ENCODE measurements at regions not wholly inside any gene's neighbourhood (a gene's known extent, or its start where the extent isn't known, plus 50 kb on each side); places are given as distances from the start of the nearest gene placed in this dataset.

DNA sequence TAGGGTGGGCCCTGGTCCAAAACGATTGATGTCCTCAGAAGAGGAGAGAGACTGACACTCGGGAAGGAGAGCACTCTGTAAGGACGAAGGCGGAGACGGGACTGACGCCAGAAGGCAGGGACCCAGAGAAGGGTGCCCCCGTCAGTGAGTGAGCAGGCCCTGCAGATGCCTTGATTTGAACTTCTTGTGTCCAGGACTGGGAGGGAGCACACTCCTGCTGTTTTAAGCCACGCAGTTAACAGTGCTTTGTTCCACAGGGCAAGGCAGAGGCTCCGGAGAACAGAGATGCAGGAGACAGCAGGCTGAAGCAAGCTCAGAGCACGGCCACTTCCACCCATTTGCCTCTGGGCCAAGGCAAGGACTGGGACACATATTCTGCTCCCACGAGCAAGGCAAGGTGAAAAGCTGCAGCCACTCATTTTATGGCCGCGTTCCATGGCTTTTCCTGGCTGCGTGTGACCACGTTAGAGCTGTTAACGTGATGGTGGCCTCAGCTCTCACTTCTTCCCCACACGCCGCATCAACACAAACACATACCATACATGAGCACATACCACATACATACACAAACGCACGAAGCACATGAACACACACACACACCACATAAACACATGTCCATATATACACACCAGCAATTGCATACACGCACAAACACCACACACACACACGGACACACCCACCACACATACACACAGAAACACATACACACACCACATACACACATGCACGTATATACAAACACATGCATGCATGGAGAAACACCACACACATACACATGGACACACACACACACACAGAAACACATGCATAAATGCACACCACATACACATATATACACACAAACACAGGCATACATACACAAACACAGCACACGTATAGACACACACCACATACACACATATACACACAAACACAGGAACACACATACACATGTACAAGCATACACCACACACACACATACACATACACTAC lies 521.0 kb upstream of the MYT1L start:
- no peak for DNase-seq (ENCODE audit: low spot score in 2 of 2)
- TF ChIP-seq, protein P1, sequence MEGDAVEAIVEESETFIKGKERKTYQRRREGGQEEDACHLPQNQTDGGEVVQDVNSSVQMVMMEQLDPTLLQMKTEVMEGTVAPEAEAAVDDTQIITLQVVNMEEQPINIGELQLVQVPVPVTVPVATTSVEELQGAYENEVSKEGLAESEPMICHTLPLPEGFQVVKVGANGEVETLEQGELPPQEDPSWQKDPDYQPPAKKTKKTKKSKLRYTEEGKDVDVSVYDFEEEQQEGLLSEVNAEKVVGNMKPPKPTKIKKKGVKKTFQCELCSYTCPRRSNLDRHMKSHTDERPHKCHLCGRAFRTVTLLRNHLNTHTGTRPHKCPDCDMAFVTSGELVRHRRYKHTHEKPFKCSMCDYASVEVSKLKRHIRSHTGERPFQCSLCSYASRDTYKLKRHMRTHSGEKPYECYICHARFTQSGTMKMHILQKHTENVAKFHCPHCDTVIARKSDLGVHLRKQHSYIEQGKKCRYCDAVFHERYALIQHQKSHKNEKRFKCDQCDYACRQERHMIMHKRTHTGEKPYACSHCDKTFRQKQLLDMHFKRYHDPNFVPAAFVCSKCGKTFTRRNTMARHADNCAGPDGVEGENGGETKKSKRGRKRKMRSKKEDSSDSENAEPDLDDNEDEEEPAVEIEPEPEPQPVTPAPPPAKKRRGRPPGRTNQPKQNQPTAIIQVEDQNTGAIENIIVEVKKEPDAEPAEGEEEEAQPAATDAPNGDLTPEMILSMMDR (IDR thresholded peaks at IDR 0.05): peak in 1 of 3 donors; percentile 23
- TF ChIP-seq POLR2A (IDR thresholded peaks at IDR 0.05): no peak
- intact Hi-C loops (cut with DNase I; ENCODE audit: low total_unique reads): no loop called here
- H3K4me3 ChIP-seq (ENCODE audit: low read depth, poor library complexity, severe bottlenecking): no peak overlapping the region
- 63 to 64% methylated on average over 24 of the region's 24 CpGs for WGBS, 2 donors

DNA sequence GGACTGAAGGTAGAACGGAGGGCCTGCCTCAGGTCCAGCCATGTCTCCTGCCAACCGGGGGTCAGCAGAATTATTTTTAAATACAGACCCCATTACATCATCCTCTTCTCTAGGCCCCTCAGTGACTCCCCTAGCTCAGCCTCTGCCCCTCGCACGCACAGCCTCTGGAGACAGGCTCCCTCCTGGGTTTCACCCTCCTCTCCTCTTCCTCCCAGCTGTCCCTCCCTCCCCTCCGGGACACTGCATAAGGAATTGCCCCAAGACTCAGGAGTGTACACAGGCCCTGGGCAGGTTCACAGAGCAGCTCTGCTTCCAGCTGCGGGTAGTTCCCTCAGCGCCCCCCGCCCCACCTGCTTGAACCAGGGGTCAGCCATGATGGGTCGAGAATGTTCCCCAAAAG lies 520.2 kb upstream of the MYT1L start:
- TF ChIP-seq, protein P1 (IDR thresholded peaks at IDR 0.05): no peak
- TF ChIP-seq POLR2A (IDR thresholded peaks at IDR 0.05): no peak
- no peak for DNase-seq (ENCODE audit: low spot score in 2 of 2)
- H3K4me3 ChIP-seq (ENCODE audit: low read depth, poor library complexity, severe bottlenecking): no peak overlapping the region
- WGBS, 2 donors: 77 to 83% methylated on average over 9 of the region's 9 CpGs
- intact Hi-C loops (cut with DNase I; ENCODE audit: low total_unique reads): no loop called here

DNA sequence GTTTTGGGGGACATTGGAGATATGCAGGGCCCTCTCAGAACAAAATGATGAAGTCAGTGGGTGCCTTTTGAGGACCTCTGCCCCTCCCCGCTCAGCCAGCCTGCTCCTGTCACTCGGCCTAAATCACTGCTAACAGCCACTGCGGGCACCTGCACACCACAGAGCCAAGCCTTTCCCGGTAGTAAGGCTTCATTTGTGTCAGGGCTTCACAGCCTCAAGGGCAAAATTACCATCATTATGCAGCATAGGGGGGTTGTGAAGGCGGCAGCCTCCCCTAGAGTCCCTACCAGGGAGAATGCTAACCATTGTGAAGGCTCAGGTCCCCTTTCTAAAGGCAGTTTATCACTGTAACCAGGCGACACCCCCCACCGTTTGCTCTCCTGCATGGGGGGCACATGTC lies 519.8 kb upstream of the MYT1L start:
- 79 to 87% methylated on average over 6 to 7 of the region's 7 CpGs for WGBS, 2 donors
- no peak overlapping the region for H3K4me3 ChIP-seq (ENCODE audit: low read depth, poor library complexity, severe bottlenecking)
- intact Hi-C loops (cut with DNase I; ENCODE audit: low total_unique reads): no loop called here
- TF ChIP-seq, protein P1 (IDR thresholded peaks at IDR 0.05): no peak
- TF ChIP-seq POLR2A (IDR thresholded peaks at IDR 0.05): no peak
- DNase-seq (ENCODE audit: low spot score in 2 of 2): no peak

DNA sequence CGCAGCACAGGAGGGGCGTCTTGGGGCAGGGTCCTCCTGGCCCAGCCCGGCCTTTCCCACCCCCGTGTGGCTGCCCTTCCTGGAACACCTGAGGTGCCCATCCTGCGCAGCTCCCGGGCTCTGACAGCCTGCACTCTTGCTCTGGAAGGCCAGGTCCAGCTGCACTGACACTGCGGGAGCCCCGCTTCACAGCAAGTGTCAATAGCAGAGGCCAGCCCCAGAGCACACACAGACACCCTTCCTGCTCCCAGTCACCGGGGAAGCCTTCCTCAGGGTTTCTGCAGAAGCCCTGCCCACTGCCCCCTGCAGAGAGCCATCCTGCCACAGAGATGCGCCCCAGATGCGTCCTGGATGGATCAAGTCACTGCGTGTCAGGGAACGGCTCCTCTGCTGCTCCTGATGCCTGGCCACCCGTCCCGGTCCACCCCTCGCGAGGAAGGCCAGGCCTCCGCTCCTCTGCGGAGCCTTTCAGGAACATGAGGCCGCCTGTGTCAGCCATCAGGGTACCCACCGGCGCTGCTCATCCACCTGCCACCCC lies 519.2 kb upstream of the MYT1L start:
- DNase-seq (ENCODE audit: low spot score in 2 of 2): no peak
- intact Hi-C loops (cut with DNase I; ENCODE audit: low total_unique reads): no loop called here
- 95 to 96% methylated on average over 14 to 17 of the region's 22 CpGs for WGBS, 2 donors
- no peak overlapping the region for H3K4me3 ChIP-seq (ENCODE audit: low read depth, poor library complexity, severe bottlenecking)
- no peak for TF ChIP-seq POLR2A (IDR thresholded peaks at IDR 0.05)
- TF ChIP-seq, protein P1 (IDR thresholded peaks at IDR 0.05): no peak

DNA sequence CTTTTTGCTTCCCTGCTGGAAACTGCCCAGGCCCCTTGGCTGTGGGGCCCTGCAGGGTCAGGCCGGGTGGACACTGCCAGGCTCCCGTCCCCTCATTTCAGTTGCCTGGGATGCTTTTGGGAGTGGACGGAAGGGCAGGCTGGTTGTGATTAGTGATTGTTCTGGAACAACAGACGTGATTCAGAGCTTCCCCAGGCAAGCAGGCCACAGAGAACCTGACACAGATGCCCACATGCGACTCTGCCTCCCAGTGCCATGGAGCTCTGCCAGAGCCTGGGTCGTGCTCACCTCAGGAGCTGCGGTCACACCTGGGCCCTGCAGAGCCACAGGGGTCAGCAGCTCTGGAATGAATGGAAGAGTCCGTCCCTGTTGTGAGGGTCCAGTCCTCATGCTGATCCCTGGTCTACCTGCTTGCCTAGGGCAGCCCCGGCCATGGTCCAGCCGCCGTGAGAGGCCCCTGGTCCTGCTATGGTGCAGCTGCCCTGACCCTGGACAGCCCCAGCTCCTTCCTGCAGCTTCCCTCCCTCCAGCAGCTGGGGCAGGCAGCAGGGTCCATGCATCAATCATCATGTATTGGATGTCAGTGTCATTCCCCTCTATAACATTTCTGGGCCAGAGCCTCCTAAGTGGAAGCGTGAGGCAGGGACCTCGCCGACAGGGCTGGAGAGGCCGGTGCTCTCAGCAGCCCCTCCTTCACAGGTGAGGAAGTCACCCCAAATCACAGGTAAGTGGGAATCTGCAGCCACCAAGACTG lies 518.6 kb upstream of the MYT1L start:
- 79 to 80% methylated on average over 9 to 15 of the region's 15 CpGs for WGBS, 2 donors
- TF ChIP-seq POLR2A (IDR thresholded peaks at IDR 0.05): no peak
- TF ChIP-seq, protein P1 (IDR thresholded peaks at IDR 0.05): no peak
- DNase-seq (ENCODE audit: low spot score in 2 of 2): no peak
- H3K4me3 ChIP-seq (ENCODE audit: low read depth, poor library complexity, severe bottlenecking): no peak overlapping the region
- intact Hi-C loops (cut with DNase I; ENCODE audit: low total_unique reads): no loop called here

All from lower leg skin (tissue), 4 donors.